Mesendoderm (in vitro differentiated cells): ENCODE measurements at regions not wholly inside any gene's neighbourhood (a gene's known extent, or its start where the extent isn't known, plus 50 kb on each side); places are given as distances from the start of the nearest gene placed in this dataset.

Experiments used
- DNase-seq: peaks from one replicate; pipeline ENCODE4 v3.0.0; 2013
- H2AK5ac ChIP-seq: 2 replicates; pipeline ENCODE4 v1.6.1; 2013; ENCODE audit warnings: low read length, inconsistent platforms
- H2BK120ac ChIP-seq: 2 replicates; pipeline ENCODE4 v1.6.1; 2013; ENCODE audit warnings: low read depth, mild to moderate bottlenecking, low read length, moderate library complexity, mixed read lengths
- H2BK15ac ChIP-seq: replicated peaks from 2 replicates; pipeline ENCODE4 v1.6.1; 2013; ENCODE audit warnings: low read depth, mild to moderate bottlenecking, moderate library complexity
- H2BK5ac ChIP-seq: 2 replicates; pipeline ENCODE4 v1.6.1; 2013; ENCODE audit warnings: low read length, inconsistent platforms
- H3K18ac ChIP-seq: 2 replicates; pipeline ENCODE4 v1.6.1; 2013; ENCODE audit warnings: mild to moderate bottlenecking, low read length, mixed read lengths
- H3K23ac ChIP-seq: one replicate; pipeline ENCODE4 v1.6.1; 2013; ENCODE audit warnings: low read length
- H3K27ac ChIP-seq: 2 replicates; pipeline ENCODE4 v1.5.1; 2013; ENCODE audit warnings: low read depth, mild to moderate bottlenecking, inconsistent platforms, low read length, moderate library complexity
- H3K27me3 ChIP-seq: 2 replicates; pipeline ENCODE4 v1.6.1; 2013; ENCODE audit warnings: low read length, control low read depth, mild to moderate bottlenecking, inconsistent platforms; ENCODE audit not compliant: insufficient read depth, poor library complexity
- H3K36me3 ChIP-seq: 2 replicates; pipeline ENCODE4 v1.6.1; 2013; ENCODE audit warnings: low read length, inconsistent platforms; ENCODE audit not compliant: control insufficient read depth, insufficient read depth
- H3K4ac ChIP-seq: one replicate; pipeline ENCODE4 v1.6.1; 2013; ENCODE audit warnings: low read depth, mild to moderate bottlenecking, low read length, moderate library complexity
- H3K4me1 ChIP-seq: 2 replicates; pipeline ENCODE4 v1.6.1; 2013; ENCODE audit warnings: low read depth, low read length, inconsistent platforms; ENCODE audit not compliant: control insufficient read depth
- H3K4me2 ChIP-seq: 2 replicates; pipeline ENCODE4 v1.6.1; 2013; ENCODE audit warnings: low read length
- H3K4me3 ChIP-seq: 2 replicates; pipeline ENCODE4 v1.5.1; 2013; ENCODE audit warnings: mild to moderate bottlenecking, low read length
- H3K56ac ChIP-seq: one replicate; pipeline ENCODE4 v1.6.1; 2013; ENCODE audit warnings: low read length
- H3K79me1 ChIP-seq: 2 replicates; pipeline ENCODE4 v1.6.1; 2013; ENCODE audit warnings: low read length, inconsistent platforms
- H3K79me2 ChIP-seq: 2 replicates; pipeline ENCODE4 v1.6.1; 2013; ENCODE audit warnings: mild to moderate bottlenecking, low read length; ENCODE audit not compliant: control insufficient read depth, insufficient read depth
- H3K9ac ChIP-seq: 2 replicates; pipeline ENCODE4 v1.6.1; 2013; ENCODE audit warnings: low read length, inconsistent platforms
- H4K5ac ChIP-seq: one replicate; pipeline ENCODE4 v1.6.1; 2013; ENCODE audit warnings: low read length
- H4K8ac ChIP-seq: one replicate; pipeline ENCODE4 v1.6.1; 2013; ENCODE audit warnings: low read depth, mild to moderate bottlenecking, control low read depth, low read length, moderate library complexity
- WGBS: extraction: QIAGEN DNeasy Blood & Tissue Kit; methylation state at CpG from one replicate; pipeline ENCODE4 v1.1.7; 2013; ENCODE audit warnings: low lambda C conversion rate, missing lambda C conversion rate; ENCODE audit not compliant: insufficient coverage; ENCODE audit errors: extremely low coverage; 5-methylcytosine and 5-hydroxymethylcytosine counted together

DNA sequence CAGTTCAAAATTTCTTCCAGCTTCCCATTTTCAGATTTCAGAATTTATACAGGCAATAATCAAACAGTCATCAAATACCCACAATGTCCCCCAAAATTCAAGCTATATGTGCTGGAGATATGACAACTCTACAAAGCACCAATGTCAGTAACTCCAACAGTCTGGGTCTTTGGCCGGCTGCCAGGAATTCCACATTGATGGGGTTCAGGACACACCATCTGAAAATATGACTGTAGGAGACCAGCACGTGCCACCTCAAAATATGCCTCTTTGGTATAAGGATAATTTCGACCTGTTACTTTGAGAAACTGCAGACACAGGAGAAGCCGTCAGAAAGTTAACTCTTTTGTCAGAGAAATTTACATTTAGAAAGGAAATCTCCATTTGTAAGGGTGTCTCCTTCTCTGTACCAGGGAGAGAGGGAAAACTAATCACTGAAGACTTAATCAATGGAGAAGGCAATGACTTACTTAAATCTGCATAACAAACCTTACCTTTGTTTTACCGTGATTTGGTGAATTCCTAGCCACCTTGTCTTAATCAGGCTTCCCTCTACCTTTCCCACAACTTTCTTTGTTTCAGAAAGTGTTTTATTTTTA lies 594.3 kb upstream of the CDH5 start:
- Histone ChIP-seq H3K36me3 (no peaks in the 10 kb centered on the region), H3K4me2 (no peak overlapping the region), H3K18ac (peak overlapping the region; percentile 39), H3K4ac (no peak overlapping the region), H2BK120ac (peak overlapping the region; percentile 23), H2BK15ac (no peak overlapping the region), H3K27ac (no peak overlapping the region), H4K8ac (no peak overlapping the region), H3K79me1 (no peaks in the 10 kb centered on the region), H3K9ac (no peak overlapping the region), H3K56ac (no peak overlapping the region), H3K4me1 (peaks cover 7% of the 10 kb centered on the region), H3K79me2 (no peaks in the 10 kb centered on the region), H2AK5ac (no peak overlapping the region), H3K4me3 (no peak overlapping the region), H4K5ac (no peak overlapping the region), H3K23ac (no peak overlapping the region), H2BK5ac (no peak overlapping the region), H3K27me3 (no peaks in the 10 kb centered on the region)
- no peak for DNase-seq
- no CpG with 5 or more reads among the region's 5 CpGs for WGBS

DNA sequence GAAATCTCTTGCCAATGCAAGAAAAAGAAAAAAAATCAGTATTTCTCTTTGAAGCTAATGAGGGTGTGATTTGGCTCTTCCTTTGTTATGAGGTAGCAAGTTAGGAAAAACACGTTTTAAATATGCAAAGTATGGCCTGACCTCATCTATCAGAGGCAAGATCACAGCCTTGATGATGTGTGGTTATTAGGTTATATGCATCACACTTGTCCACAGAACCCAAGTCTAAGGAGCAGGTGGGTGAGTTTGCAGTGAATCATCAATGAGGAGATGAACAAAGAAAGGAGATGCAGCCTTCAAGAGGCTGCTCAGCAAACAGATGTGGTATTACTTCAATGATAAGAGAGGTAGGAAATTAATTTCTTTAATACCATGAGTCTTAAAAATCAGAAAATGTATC lies 594.8 kb upstream of the CDH5 start:
- no peak overlapping the region for H3K27ac ChIP-seq
- no CpG with 5 or more reads among the region's 1 CpG for WGBS
- no peak overlapping the region for H2BK120ac ChIP-seq
- H3K4ac ChIP-seq: no peak overlapping the region
- no peaks in the 10 kb centered on the region for H3K27me3 ChIP-seq
- peaks cover 7% of the 10 kb centered on the region for H3K4me1 ChIP-seq
- no peak overlapping the region for H4K8ac ChIP-seq
- H3K79me1 ChIP-seq: no peaks in the 10 kb centered on the region
- H3K4me3 ChIP-seq: no peak overlapping the region
- H2BK5ac ChIP-seq: no peak overlapping the region
- no peak overlapping the region for H3K4me2 ChIP-seq
- no peak overlapping the region for H2BK15ac ChIP-seq
- no peak overlapping the region for H3K9ac ChIP-seq
- no peaks in the 10 kb centered on the region for H3K36me3 ChIP-seq
- no peak overlapping the region for H3K56ac ChIP-seq
- H3K18ac ChIP-seq: no peak overlapping the region
- H3K23ac ChIP-seq: no peak overlapping the region
- no peak overlapping the region for H4K5ac ChIP-seq
- no peak for DNase-seq
- H3K79me2 ChIP-seq: no peaks in the 10 kb centered on the region
- no peak overlapping the region for H2AK5ac ChIP-seq

DNA sequence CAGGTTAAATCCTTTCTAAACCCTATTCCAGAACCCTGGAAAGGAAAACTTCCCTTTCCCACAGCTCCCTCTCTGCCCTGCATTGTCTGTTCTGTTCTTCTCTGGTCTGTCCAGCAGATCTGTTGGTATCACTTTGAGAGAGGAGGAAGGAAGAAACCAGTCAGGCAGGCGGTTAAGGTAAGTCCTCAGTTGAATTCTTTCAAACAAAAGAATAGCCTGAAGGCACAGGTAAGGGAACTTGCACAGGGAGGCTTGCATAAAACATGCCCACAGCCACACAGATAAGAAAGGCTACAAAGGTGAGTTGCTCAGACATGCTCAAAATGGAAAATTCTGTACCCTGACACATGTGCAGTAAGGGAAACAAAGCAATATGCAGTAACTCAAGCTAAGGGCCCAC lies 595.7 kb upstream of the CDH5 start:
- H3K4me1 ChIP-seq: peaks cover 7% of the 10 kb centered on the region
- no peak overlapping the region for H2BK120ac ChIP-seq
- no peak overlapping the region for H2AK5ac ChIP-seq
- H3K56ac ChIP-seq: no peak overlapping the region
- no peak overlapping the region for H2BK15ac ChIP-seq
- no peak overlapping the region for H3K4me3 ChIP-seq
- H3K79me2 ChIP-seq: no peaks in the 10 kb centered on the region
- peak overlapping the region; percentile 29 for H3K18ac ChIP-seq
- peak; percentile 20 for DNase-seq
- H3K4ac ChIP-seq: no peak overlapping the region
- H3K23ac ChIP-seq: no peak overlapping the region
- WGBS: no CpG with 5 or more reads among the region's 1 CpG
- H3K9ac ChIP-seq: no peak overlapping the region
- no peak overlapping the region for H2BK5ac ChIP-seq
- no peak overlapping the region for H4K8ac ChIP-seq
- H3K36me3 ChIP-seq: no peaks in the 10 kb centered on the region
- no peaks in the 10 kb centered on the region for H3K27me3 ChIP-seq
- no peaks in the 10 kb centered on the region for H3K79me1 ChIP-seq
- no peak overlapping the region for H4K5ac ChIP-seq
- no peak overlapping the region for H3K4me2 ChIP-seq
- no peak overlapping the region for H3K27ac ChIP-seq

DNA sequence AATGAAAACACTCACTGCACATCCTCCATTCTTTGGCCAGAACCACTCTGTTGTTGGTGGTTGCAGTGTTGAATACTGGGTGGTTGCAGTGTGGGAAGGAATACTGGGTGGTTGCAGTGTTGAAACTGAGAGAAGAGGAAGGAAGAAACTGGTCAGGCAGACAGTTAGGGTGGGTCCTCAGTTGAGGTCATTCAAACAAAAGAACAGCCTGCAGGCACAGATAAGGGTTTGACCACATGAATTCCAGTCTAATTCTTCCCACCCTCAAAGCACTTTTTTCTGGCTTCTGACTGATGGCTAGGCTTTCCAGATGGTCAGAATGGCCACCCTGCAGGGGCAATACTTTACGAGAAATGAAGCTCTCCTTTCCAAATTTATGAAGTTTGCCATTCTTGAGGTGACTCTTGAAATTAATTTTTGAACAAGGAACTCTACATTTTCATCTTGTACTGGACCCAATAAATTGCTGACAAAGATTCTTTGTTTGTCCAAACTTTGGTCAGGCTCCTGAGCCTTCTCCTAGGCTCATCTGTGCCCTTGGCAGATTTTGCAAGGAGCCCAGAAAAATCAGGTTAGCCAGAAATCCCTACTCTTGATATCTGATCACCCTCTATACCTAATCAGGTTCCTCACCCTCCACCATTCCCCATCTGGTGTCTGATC lies 596.6 kb upstream of the CDH5 start:
- H3K36me3 ChIP-seq: no peaks in the 10 kb centered on the region
- no peak overlapping the region for H2BK15ac ChIP-seq
- no peaks in the 10 kb centered on the region for H3K27me3 ChIP-seq
- H4K5ac ChIP-seq: no peak overlapping the region
- H3K4ac ChIP-seq: peak overlapping the region; percentile 48
- WGBS: no CpG with 5 or more reads among the region's 1 CpG
- peaks cover 7% of the 10 kb centered on the region for H3K4me1 ChIP-seq
- no peaks in the 10 kb centered on the region for H3K79me2 ChIP-seq
- peak overlapping the region; percentile 83 for H2BK5ac ChIP-seq
- H3K56ac ChIP-seq: peak overlapping the region; percentile 45
- H3K27ac ChIP-seq: peak overlapping the region; percentile 25
- H3K4me3 ChIP-seq: no peak overlapping the region
- peak overlapping the region; percentile 9 for H3K18ac ChIP-seq
- no peak overlapping the region for H3K23ac ChIP-seq
- no peak overlapping the region for H3K9ac ChIP-seq
- peak overlapping the region; percentile 79 for H2BK120ac ChIP-seq
- peak; percentile 44 for DNase-seq
- no peak overlapping the region for H4K8ac ChIP-seq
- H3K4me2 ChIP-seq: no peak overlapping the region
- no peaks in the 10 kb centered on the region for H3K79me1 ChIP-seq
- peak overlapping the region; percentile 76 for H2AK5ac ChIP-seq

DNA sequence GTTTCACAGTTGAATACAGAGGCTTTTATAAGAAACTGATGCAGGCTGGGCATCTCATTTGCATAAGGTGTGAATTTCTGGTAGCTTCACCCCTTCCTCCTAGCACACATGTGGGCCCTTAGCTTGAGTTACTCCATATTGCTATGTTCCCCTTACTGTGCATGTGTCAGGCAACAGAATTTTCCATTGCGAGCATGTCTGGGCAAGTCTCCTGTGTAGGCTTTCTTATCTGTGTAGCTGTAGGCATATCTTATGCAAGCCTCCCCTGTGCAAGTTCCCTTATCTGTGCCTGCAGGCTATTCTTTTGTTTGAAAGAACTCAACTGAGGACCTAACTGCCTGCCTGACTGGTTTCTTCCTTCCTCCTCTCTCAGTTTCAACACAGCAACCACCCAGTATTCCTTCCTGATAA lies 597.4 kb upstream of the CDH5 start:
- H3K36me3 ChIP-seq: no peaks in the 10 kb centered on the region
- H3K4me2 ChIP-seq: no peak overlapping the region
- no peak overlapping the region for H2AK5ac ChIP-seq
- WGBS: no CpG with 5 or more reads among the region's 1 CpG
- no peak overlapping the region for H3K23ac ChIP-seq
- no peak overlapping the region for H2BK15ac ChIP-seq
- H3K56ac ChIP-seq: peak overlapping the region; percentile 66
- H4K5ac ChIP-seq: no peak overlapping the region
- H2BK5ac ChIP-seq: peak overlapping the region; percentile 91
- no peaks in the 10 kb centered on the region for H3K79me1 ChIP-seq
- H3K79me2 ChIP-seq: no peaks in the 10 kb centered on the region
- no peak overlapping the region for H3K9ac ChIP-seq
- peak overlapping the region; percentile 51 for H3K18ac ChIP-seq
- H3K4me1 ChIP-seq: peaks cover 7% of the 10 kb centered on the region
- no peak overlapping the region for H4K8ac ChIP-seq
- H3K27me3 ChIP-seq: no peaks in the 10 kb centered on the region
- H3K27ac ChIP-seq: peak overlapping the region; percentile 51
- peak overlapping the region; percentile 77 for H3K4ac ChIP-seq
- H2BK120ac ChIP-seq: peak overlapping the region; percentile 33
- no peak overlapping the region for H3K4me3 ChIP-seq
- DNase-seq: peak; percentile 91
